IPS DF 4.7 (cell line): ENCODE measurements at regions not wholly inside any gene's neighbourhood (a gene's known extent, or its start where the extent isn't known, plus 50 kb on each side); places are given as distances from the start of the nearest gene placed in this dataset.

Experiments
- DNase-seq: peaks from one replicate; pipeline ENCODE4 v3.0.0-alpha.2; 2013; ENCODE audit warnings: low spot score; ENCODE audit errors: extremely low read depth

DNA sequence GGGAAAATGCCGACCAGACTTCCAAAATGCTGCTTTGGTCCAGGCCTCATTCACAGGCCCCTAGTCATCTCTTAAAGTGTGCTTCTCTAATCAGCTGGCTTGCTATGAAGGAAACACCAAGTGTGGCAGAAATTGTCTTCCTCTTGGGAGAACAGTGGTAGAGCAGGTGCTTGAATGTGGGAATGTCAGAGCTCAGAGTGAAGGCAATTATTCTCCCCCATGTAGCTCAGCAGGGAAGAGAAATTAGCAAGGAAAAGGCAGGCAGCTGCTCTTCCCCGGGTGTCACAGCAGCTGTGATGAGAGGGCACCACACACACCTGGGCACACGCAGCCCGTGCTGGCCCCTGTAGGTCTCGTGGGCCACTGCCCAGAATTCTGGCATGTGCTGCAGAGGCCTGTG lies 358.5 kb downstream of the WDR72 start:
- DNase-seq = no peak

DNA sequence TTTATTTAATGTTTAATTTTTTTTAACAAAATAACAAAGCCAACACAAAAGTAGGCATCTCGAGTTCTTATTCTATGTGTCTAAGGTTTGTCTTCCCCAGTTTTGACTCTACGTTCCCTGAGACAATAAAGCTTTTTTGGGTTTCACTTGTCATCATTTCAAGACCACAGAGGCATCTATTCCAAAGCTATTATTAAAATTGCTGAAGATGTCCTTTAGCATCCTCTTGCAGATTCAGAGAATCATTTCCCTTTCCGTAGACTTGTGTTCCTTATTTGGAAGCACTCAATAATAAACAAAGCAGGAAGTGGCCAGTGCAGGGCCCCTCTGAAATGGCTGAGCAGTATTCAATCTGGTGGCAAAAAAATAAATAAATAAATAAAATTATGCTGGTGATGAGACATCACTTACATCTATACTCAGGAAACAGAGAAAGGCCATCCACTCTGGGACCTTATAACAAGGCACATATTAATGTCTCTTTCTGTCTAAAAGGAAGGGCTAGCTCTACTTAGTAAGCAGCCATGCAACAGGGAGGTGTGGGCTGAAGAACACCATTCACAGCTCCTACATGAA lies 362.3 kb downstream of the WDR72 start:
- DNase-seq = no peak

DNA sequence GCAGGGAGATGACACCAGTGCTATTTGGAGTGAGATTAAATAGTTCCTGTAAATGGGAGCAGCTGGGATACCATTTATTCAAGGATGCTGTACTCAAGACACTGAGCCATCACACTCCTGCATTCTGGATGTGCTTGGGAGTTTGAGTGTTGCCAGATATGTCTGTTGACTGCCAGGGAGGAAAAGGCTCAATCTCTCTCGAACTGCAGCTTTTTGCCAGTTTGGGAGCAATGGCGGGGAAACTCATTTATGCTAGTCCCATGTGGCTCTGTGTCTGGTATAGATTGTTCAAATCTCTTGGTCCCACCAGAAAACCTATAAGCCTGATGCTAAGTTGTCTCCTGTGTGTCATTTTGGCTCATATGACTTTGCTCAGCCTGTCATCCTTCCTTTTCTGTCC lies 363.6 kb downstream of the WDR72 start:
- DNase-seq = no peak

DNA sequence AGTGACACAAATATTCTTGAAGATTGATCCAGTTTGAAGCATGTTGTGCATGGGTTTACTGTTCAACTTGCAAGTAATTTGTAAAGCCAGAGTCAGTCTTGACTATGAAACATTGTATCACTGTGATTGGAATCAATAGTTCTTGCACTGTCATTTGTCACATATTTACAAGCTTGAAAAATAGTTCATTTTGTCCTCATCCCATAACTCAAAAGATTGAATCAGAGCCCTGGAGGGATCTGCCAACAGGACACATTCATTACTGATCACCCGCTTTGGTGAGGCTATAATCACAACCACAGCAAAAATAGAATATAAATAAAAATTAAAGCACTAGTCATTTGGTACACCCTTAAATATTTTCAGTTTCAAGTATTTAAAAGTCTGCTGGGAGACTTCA lies 368.9 kb downstream of the WDR72 start:
- no peak for DNase-seq

DNA sequence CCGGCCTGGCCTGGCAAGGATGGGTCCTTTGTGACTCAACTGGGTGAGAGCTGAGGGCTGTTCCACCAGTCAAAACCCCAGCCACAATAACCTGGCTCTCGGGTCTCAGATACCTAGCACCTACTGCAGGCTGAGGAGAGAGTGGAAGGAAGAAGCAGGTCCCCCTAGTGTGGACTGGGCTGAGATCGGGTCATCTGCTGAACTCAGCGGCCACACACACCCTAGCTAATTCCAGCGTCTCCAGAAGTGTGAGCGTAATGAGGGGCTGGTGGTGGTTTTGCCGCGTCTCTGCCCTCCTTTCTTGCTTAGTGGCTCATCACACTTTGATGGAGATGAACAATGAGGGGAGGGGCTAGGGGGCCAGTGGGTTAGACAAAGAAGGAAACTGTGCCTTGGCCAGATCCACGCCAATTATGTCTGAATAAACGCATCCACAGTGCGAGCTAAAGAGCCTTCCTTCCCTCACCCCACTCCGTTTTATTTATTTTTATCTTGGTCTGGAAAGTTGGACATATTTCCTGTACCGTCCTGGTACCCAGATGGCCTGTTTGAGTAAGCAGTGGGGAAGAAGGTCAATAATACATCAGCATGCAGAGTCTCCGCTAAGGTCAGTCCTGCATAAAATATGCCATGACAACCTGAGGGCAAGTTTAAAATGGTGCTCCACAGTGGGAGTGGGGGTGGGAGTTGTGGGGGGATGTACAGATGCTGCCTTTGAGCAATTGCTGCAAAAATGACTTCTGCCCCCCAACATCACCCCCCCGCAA lies 370.0 kb downstream of the WDR72 start:
- DNase-seq = no peak

DNA sequence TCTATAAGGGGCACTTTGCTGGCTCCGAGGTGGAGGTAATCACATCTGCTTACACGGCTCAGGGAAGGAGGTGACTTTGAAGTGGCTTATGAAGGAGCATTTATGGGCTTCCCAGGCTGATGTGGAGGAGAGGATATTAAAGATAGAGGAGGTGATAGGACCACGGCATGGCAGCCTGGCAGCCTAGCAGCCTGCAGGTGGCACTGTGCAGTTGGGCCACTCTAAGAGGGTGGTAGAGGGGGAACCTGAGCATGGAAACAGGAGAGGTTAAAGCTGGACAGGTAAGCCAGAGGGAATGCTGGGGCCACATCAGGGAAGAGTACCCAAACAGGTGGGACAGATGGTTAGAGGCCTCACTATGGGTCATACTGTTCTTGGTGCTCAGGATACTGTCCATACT lies 375.0 kb downstream of the WDR72 start:
- no peak for DNase-seq

DNA sequence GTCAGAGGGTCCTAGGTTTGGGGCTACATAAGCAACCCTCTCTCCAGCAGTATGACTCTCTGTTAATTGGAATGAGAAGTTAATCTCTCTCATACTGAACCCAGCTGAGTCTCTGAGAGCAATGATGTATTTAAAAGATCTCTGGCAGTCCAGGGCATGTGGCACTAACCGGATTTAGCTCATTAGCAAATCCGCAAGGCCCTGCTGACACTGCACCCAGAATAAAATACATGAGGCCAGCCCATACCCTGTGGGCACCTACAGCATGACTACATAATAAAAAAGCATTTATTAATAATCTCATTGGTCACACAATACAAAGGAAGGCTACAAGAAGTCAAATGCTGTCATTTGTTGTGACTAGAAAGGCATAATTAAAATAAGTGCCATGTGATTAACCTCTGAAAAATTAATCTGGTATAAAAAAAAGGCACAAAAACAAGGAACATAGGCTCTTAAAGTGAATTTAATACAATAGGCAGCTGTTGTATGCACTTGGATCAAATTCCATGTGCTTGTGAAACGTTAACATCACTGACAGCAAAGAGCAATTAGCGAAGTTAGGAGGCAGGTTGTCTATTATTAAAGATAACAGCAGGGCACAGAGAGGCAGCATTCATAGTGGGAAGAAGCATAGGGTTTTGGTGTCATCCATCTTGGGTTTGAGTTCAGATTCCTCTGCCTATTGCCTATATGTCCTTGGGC lies 381.2 kb downstream of the WDR72 start:
- no peak for DNase-seq

DNA sequence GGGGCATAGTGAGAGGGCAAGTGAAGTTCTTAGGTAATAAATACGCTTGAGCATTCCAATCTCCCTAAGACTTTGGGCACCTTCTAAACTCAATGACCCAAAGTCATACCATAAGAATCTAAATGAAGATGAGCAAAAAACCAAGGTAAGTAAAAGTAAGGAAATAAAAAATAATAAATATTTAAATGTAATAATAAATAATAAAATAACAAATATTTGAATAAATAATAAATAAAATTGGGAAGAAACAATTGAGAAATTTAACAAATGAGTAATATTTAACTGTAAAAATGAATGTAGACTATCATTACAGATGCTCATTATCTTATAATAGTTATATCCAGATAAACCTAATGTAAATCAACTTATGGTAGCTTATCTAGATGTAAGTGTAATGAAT lies 391.7 kb downstream of the WDR72 start:
- DNase-seq = no peak

DNA sequence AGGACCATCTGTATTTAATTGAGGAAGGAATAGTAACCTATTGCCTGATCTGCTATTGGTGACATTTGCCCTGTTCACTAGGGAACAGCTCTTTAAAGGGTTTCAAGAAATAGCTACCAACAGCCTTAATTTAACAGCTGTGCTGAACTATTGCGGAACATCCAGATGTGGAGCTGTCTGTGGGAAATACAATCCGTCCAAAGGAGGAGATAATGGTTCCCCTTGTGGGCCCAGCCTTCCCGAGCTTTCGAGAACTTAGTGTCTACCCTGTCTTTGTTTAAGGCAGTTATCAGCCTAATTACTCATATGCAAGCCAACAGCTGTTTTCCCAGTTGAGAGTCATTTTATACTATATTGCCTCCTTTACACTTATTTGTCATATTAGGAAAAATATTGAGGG lies 398.6 kb downstream of the WDR72 start:
- no peak for DNase-seq

DNA sequence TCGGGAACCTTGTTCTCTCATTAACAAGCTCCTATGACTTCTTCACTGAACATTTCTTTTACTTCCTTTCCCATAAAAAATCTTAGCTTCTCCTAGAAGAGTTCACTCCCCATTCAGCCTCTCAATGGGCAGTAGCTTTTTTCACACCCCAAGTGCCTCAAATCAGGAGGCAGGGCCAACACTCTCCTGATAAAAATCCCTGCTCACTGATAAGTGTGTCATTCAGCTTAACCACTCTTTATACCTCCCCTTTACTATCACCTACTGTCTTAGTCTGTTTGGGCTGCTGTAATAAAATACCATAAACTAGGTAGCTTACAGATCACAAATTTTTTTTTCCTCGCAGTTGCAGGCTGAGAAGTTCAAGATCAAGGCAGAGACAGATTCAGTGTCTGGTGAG lies 400.4 kb downstream of the WDR72 start:
- no peak for DNase-seq

DNA sequence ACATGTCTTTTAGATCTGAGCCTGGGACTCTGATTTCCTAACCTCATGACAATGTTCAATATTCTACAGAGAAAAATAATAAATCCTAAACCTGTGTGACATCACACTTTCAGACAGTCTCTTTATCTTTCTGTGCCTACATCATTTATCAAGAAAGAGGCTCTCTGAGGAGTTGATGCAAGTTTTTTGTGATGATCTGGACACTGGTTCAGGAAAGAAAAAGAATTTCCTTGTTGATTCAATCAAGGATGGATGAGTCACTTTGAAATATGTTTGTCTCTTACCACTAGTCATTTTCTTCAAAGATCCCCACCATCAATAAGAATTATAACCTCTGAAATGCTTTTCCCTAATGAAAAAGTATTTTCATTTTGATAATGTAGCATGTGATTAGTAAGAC lies 404.6 kb downstream of the WDR72 start:
- DNase-seq = no peak

DNA sequence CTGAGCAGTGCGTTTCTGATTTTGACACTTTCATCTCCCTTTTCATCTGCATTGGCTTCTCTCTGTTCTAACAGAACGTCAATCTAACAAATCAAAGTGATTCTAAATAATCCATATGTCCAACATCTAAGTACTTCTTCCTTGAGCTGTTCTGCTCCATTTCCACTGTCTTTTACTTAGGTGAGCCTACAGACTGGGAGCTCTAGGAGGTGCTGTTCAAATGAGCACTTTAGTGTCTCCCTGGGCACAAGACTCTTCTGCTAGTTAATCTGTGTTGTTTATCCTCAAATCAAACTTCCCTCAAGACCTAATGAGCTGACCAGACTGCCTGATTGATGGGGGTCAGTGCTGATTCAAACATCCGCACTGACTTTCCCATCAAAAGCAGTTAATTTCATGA lies 408.1 kb downstream of the WDR72 start:
- DNase-seq = no peak

DNA sequence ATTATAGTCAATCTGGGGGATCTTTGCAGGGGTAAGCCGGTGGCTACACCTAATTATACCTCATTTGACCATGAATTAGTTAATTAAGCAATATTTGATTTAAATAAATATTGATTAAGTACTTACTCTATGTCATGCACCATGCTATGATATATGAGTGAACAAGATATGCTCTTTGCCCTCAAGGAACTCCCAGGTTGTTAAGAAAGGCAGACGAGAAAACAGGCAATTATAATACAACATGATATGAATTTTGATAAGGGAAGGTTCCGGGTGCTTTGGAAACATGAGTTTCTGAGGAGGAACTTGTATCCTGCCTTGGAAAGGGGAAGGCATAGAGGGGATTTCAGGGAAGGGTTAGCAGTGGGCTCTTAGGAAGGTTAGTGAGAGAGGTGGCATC lies 412.9 kb downstream of the WDR72 start:
- no peak for DNase-seq

DNA sequence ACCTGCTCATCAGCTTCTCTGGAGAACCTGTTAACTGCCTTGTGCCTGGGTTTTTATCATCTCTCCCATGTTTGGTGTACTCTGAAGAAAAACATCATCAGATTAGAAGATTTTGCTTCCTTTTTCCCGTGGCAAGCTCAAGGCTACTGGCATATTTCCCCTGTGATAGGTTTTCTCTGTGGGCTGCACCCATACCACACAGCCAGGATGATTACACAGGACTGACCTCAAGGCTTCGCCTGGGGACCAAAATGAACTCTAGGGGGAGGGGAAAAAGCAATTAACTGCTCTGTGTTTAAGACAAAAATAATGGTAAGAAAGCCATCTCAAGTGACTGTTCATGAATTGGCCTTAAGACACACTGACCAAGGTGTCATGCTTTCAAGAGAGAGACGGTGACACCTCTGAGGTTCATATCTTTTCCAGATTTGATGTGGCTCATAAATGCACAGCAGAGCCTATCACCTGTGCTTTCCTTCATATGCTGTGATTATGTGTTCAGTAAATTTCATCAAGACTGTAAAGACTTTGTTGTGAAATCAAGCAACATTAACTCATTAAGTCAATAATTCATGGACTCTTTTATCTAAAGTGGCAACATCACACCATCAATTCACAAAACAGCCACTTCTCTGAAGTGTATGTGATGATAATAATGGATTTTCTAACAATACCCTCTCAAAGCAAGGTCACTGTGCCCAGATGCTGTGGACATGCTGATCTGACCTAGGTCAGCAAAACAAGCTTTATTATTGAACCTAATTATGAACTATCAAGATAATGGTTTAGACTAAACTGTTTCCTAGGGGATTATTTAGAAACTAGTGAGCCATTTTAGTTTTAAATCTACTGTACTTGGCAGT lies 427.9 kb downstream of the WDR72 start:
- DNase-seq = no peak

DNA sequence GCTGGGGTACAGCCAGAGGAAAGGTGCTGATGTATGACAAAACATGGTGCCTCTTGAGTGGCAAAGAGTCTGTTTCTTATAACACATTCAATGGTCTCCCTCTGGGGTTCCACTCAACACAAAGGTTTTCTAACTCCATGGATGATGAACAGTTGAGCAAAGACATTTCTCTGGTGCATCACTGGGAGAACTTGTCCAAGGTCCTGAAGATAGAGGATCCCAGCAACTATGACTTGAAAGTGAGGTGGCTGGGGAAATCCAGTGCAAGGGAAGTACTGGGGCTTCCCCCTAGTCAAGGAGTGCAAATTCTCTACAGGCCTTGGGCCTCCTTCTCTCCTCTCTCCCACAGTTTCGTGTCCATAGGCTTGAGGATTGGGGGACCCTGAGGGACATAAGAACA lies 431.1 kb downstream of the WDR72 start:
- no peak for DNase-seq

DNA sequence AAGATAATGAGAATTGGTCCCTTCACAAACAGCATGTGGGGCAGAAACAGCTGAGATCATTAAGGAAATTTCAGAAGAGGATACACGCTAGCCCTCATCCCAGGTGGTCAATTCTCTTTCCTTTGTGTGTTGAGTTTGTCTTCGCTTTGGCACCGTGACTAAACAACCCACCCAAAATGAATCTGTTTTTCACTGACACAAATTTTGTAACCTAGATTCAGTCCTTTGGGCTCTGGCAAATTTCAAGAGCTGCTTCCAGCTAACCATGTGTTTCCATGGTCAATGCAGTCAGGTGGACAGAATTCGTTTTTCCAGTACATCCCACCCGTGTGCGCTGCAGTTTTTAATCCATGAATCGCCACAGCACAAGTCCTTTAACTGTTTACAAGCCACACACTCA lies 435.4 kb downstream of the WDR72 start:
- DNase-seq = no peak

DNA sequence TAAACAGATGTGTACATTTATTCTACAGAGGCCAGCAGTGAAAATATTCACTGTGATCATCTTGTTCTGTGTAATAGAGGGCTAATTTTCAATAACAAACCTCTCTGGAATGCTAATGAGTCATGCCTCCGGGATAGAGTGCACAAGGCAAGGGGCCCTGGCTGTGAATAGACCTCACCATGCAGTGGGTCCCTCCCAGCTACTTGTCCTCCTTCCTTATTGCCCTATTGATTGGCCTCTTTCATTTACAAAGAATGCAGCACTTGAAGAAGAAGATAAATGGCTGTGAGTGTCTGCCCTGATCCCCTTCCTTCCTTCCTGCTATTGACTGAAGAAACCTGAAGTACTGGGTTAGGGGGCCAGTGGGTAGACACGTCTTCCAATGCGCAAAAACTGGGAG lies 436.3 kb downstream of the WDR72 start:
- no peak for DNase-seq

DNA sequence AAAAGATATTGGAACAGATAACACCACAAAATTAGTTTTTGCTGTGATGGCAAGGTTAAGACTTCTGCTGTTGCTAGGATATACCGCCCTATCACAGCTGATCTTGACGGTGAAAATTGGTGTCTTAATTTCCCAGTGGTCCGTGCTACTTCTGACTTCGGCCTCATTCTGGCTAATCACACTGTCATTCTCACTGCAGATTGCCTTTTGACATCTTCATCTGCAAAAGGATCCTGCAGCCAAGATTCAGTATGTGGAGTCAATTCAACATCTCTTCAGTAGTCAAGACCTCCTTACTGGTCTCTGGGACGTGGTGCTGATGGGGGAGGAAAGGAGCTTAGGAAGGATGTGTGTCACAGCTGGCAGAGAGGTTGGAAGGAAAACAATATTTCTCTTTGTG lies 438.6 kb downstream of the WDR72 start:
- DNase-seq = no peak

DNA sequence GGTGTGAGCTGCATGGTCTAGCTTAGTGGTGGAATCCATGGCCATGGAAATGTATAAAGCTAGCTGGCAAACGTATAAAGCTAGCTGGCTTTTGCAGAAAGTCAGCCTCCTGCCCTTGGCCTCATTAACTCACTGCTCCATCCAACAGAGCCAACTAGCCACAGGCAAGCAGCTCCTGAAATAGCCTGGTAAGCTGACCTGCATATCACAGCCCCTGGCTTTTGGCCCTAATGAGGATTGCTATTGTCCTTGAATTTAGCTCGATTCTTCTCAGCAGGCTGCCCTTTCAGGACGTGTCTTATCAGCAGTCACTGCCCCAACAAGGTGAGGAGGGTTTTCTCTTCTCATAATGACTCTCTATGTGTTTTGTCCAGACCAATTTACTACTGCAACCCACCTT lies 446.8 kb downstream of the WDR72 start:
- DNase-seq = no peak

DNA sequence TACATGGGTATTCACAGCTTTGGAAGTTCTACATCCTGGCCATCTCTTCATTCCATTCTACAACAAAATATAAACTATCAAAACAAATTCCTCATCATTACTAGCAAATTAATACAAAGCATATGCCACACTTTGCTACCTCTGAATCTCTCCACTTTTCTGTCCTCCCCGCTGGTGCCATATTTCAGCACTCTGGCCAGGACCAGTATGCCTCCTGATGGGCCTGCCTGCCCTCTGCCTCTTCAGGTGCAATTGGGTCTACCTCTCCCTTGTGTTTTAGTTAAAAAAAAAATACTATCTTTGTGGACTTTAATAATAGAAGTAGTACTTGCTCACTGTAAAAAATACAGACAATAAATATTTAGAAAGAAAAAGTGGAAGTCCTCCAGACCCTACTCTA lies 448.8 kb downstream of the WDR72 start:
- DNase-seq = no peak

DNA sequence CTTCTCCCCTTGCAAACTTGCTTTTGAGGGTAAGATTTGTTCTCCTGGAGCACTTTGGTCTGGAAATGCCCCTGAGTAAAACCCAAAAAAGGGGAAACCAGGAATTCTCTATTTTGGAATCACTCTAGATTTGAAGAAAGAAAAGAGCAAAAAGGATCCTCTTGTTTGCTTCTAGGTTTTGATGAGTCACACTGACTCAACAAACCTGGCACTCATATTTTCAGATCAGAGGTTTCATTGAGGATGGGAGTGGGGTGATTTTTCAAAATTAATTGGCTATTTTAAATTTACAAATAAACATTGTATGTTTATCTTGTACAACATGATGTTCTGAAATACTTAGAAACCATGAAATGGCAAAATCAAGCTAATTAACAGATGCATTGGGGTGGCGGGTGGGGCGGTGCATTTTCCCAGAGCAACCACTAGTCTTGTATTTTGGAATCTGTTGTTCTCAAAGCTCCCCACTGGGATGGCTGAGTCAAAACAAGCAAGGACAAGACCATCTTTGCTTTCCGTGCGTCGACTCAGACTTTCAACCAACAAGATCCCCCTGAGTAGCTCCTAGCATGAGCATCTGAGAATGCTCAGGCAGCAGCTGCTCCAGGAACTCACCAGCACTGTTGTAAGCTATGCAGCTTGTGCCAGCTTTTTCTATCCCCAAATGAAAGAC lies 451.4 kb downstream of the WDR72 start:
- no peak for DNase-seq
